Testis (tissue), 2 donors: ENCODE measurements at regions not wholly inside any gene's neighbourhood (a gene's known extent, or its start where the extent isn't known, plus 50 kb on each side); places are given as distances from the start of the nearest gene placed in this dataset.

ENCODE experiments used
- CTCF ChIP-seq, 3 experiments: fragments of 450-650 bp in 2 of 3; fragments of 200-600 bp in 1 of 3; sonication (generic) in 1 of 3; IDR thresholded peaks; one replicate each; pipeline ENCODE4 v1.5.1; 2016 to 2019; ENCODE audit warnings: antibody characterized with exemption in 3 of 3, mild to moderate bottlenecking in 2 of 3, moderate library complexity in 1 of 3
- POLR2A ChIP-seq: fragments of 450-650 bp; IDR thresholded peaks from one replicate; pipeline ENCODE4 v1.6.1; 2017; ENCODE audit warnings: antibody characterized with exemption, mild to moderate bottlenecking, moderate library complexity

GRCh38 chr15:96079882-96080281, 250.6 kb upstream of the NR2F2 start:
- TF ChIP-seq CTCF (IDR thresholded peaks at IDR 0.05) (no peak), POLR2A (no peak)
